T47D (cell line): ENCODE measurements at regions not wholly inside any gene's neighbourhood (a gene's known extent, or its start where the extent isn't known, plus 50 kb on each side); places are given as distances from the start of the nearest gene placed in this dataset.

Experiments
- DNase-seq, 2 experiments: peaks; one replicate each; pipeline versions ENCODE4 v3.0.0 to v3.0.0-alpha.2; 2011 to 2012; ENCODE audit warnings: low read depth in 1 of 2, low spot score in 1 of 2
- JUND ChIP-seq: IDR thresholded peaks from 2 replicates; pipeline ENCODE4 v1.6.1; 2012; ENCODE audit warnings: low read depth
- in situ Hi-C: cut with HindIII; loops from 2 replicates; pipeline ENCODE4 v1.10.0; 2016; ENCODE audit warnings: low sequenced_read_pairs, low pct_unique_long_range_greater_than_20kb

DNA sequence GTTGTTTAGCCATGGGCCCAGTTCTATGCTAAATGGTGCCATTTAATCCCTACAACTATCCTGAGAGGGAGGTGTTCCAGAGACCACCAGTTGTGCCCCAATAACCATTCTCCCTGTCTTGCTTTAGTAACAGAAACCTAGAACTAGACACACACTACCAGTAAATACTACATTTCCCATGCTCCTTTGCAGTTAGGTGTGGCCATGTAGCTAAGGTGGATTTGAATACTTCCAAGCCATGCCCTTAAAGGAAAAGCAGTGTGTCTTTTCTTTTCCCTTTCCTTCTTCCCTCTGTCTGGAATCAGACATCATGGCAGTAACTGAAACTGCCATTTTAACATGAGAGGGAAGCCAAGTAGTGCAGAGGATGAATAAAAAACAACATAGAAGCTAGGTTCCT is 90.9 kb upstream of the TMEM33 start:
- no peak for TF ChIP-seq JUND
- DNase-seq, result peak in 1 of 2 experiments; percentile 52
- in situ Hi-C loops, result no loop called here

DNA sequence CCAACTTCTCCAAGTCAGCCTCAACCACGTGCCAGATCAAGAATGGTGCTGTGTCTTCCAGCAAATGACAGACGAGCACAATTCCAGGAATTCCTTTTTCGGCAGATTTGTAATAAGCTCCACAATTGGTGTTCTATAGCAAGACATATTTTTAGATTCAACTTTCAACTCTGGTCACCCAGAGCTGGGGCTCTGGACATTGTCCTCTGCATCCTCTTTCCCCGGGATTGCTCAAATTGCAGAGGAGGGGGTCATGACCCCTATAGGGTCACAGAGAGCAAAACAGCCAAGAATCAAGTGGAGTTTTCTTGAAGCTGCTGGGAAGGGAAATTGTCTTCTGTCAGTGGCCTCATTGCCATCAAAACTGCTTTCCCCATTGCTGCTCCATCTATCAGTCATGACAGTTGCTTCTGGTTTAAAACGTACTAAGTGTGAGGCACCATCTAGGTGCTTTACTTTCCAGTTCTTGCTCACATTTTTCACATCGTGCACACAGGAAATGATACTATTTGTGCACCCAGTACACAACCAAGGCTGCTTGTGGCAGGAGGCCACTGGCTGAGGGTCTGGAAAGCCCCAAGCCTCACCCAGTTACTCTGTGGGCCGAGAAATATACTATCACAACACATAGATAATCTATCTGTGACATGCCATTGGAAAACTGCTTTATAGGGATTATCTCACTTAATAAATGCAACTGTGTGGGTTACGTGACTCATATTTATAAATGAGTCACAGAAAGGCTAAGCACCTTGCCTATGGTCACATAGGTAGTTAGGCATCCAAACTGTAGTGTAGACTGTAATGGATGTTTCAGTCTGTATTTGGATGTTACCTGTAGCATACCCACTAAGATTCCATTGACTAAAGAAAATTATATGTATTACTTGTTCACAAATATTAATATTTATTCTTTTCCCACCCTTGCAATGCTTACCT is 91.7 kb upstream of the PHOX2B start:
- in situ Hi-C loops, result no loop called here

DNA sequence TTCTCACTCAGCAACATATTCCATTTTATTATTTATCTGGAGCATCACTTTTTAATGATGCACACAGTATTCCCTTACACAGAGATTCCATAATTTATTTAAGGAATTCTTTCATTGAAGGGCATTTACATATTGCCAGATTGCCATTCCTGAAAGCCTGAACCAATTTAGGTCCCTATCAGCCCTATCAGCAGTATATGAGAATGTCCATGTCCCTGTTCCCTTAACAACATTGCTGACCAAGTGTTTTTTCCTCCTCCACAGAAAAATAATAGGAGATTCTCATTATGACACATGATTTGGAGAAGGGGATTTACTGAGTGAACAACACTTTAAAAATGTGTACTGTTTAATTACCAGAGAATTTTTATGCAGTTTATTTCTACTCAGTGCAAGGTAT is 90.1 kb upstream of the PHOX2B start:
- in situ Hi-C loops, result no loop called here
- no peak for DNase-seq
- TF ChIP-seq JUND, result no peak

More for the DNA sequence above, 91.7 kb upstream of the PHOX2B start:
- DNase-seq, result no peak
- no peak for TF ChIP-seq JUND

DNA sequence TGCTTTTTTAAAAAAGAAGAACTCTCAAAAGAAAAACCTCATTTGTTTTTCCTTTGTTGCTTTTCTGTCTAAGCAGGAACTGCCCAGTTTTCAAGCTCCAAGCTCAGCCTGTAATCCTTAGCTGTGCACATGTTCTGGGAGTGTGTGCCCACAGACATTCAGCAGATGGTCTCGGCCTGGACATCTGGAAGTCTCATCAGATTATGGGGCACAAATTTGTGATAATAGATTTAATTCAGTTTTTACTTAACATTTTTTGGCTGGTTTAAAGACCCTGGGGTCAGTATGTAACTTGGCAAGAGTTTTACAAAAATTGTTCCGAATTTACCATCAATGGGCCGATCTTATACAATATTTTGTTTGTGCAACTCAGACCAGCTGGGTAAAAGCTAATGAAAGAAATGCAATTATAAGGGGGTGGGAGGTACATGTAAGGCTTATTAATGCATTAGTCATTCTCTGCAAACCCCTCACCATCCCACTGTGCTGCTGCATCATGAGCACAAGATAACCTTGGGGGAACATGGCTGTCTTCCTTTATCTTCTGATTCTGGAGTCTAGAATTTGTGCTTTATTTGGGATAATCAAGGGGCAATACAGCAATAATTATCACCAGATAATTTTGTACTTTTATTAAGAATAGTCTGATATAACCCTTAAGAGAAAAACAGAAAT is 86.9 kb upstream of the PHOX2B start:
- DNase-seq, result no peak
- no peak for TF ChIP-seq JUND
- in situ Hi-C loops, result no loop called here

DNA sequence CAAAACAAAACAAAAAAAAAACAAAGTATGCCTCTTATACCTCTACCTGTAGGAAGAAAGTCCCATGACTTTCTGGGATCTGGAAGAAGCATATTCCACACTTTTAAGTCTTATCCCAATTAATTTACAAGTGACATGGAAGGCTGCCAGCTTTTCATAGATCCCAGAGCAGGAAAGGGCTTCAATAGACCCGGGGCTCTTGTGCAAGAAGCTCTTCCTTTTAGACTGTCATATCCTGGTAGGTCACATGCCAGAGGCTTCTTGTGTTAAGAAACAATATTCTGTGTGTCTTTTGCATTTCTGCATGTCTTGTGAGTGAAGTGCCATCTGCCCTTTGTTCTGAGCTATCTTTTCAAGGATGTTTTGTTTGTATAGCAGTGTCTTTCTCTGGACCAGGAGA is 84.4 kb upstream of the PHOX2B start:
- in situ Hi-C loops, result no loop called here
- DNase-seq, result no peak
- TF ChIP-seq JUND, result no peak

DNA sequence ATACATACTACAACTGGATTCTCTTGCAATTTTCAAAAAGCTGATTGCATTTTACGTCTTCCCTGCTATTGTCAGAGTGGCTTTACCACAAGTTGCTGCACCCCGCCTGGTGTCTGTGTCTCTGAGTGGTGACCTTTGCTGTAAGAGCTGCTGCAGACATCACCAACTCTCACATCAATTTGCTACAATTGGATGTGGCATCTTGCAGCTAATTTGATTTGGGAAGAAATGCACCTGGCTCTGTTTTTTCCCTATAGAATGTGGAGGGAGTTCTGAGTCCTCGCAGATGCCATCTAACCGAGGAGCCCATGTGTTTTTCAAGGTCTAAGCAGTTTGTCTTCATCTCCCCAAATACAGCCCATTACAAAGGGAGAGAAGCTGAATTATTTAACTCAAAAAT is 73.8 kb upstream of the PHOX2B start:
- no peak for DNase-seq
- in situ Hi-C loops, result no loop called here

DNA sequence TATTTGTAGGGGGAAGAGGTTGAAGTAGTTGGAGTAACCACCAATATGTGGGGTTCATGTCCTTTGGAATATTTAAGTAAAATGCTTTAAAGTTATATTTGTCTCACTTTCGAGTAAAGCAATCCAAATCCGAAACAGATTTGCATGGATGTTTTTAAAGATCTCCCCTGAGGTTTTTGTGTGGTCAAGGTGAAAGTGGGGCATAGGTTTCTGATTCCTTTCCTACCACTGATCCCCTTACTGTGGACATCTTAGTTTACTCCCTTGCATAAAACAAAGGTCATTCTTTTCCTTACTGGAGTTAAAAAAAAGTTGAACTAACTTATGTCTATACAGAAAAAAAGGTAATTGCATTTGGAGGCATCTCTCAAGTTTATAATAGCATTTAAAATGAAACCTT is 71.9 kb upstream of the PHOX2B start:
- TF ChIP-seq JUND, result no peak
- in situ Hi-C loops, result no loop called here
- DNase-seq, result no peak

More for the DNA sequence above, 73.8 kb upstream of the PHOX2B start:
- no peak for TF ChIP-seq JUND

DNA sequence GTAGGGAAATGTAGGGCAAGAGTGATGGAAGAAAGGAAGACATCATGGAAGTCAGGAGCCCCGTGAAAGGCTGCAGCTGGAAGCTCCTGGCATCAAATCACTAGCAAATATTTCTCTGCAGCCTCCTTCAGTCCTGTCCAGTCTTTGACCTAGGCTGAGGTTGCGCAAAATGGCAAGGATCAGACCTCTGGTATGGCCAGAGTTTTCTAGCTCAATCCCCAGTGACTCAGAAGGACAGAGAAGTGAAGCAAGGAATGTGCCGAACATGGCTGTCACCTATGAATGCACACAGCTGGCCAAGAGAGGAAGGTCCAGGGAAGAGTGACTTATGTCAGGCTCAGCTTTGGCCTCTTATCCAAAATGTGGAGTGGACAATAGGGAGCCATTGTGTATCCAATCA is 71.1 kb upstream of the PHOX2B start:
- DNase-seq, result no peak
- in situ Hi-C loops, result no loop called here
- TF ChIP-seq JUND, result no peak

DNA sequence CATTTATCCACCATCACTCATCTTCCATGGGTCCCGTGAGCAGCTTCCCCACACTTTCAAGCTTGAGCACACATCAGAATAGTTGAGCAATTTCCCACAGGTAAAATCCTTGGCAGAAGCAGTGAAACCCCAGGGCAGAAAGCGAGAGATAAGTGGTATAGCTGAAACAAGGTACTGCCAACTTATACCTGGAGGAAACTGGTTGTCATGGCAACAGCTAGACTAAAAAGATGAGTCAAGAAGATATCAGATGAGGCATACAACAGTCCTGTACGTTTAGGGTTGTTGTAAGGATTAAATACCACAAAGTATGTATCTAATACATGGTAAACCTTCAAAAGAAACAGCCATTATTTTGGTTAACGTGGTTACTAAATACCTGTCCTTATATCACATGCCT is 66.9 kb upstream of the PHOX2B start:
- in situ Hi-C loops, result no loop called here
- TF ChIP-seq JUND, result no peak
- DNase-seq, result no peak

DNA sequence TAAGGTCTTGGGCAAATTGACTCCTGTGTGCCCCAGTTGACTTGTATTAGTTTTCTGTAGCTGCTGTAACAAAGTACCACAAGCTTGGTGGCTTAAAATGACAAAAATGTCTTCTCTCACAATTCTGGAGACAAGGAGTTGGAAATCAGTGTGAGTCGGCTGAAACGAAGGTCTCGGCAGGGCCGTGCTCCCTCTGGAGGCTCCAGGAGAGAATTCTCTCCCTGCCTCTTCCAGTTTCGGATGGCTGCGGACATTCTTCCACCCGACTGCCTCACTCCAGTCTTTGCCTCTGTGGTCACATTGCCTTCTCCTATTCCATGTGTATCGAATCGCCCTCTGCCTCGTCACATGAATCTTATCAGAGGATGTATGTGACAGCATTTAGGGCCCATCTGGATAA is 66.0 kb upstream of the PHOX2B start:
- in situ Hi-C loops, result no loop called here
- no peak for TF ChIP-seq JUND

DNA sequence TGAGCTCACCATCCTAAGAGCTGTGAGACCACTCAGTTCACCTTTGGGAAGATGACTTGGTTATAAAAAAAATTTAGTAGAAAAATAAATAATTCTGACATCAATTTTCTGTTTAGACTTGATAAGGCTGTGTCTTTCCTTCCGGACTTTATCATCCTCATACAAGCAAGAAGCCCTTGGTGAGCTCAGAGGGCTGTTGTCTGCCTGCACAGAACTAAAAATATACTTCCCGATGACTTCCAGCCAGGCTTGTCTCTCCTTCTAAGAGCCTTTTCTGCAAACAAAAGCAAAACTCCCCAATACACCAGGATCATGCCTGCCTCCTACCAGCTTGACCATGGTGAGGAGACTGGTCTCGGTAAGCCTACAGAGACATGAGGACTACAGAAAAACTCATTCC is 58.3 kb upstream of the PHOX2B start:
- no peak for DNase-seq
- no peak for TF ChIP-seq JUND
- in situ Hi-C loops, result no loop called here

More for the DNA sequence above, 66.0 kb upstream of the PHOX2B start:
- peak; percentile 13 to 57 for DNase-seq

DNA sequence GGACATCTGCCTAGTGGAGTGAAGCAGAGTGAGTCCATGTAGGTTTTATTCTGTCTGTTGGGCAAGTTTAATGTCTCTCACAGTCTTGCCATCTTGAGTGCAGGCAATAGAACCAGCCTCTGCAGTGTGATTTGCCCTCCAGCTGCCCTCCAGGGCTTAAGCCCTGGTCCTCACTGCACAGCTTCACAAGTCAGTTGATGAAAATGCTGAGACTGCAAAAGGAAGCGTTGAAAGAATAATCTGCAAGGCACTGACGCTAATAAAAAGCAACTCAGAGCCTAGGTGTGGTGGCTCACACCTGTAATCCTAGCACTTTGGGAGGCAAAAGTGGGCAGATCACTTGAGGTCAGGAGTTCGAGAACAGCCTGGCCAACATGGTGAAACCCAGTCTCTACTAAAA is 54.1 kb upstream of the PHOX2B start:
- in situ Hi-C loops, result no loop called here
- TF ChIP-seq JUND, result no peak
- no peak for DNase-seq

DNA sequence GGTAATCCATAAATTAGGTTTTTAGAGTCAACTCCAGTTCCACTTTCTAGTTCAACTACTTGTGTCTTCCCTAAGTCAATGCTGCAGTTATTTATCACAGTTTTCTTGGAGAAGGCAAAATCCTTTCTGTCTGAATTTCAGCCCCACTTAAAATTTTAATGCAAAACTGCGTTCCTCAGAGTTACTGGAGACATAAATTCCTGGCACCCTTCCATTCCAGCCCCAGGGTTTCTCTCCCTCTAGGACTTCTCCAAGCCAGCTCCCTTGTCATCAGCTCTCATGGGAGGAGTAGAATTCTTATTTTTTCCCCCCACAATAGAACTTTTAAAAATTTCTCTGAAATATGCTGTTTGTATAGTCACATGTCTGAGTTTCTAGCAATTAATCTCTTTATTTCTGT is 50.6 kb upstream of the PHOX2B start:
- in situ Hi-C loops, result no loop called here
- no peak for TF ChIP-seq JUND
- DNase-seq, result peak in 1 of 2 experiments; percentile 2
